B cell (primary cell): ENCODE measurements at regions not wholly inside any gene's neighbourhood (a gene's known extent, or its start where the extent isn't known, plus 50 kb on each side); places are given as distances from the start of the nearest gene placed in this dataset.

Experiments
- EZH2 ChIP-seq: IDR thresholded peaks from 2 replicates; pipeline ENCODE4 v1.6.1; 2012; ENCODE audit warnings: borderline replicate concordance, low read depth, mild to moderate bottlenecking, moderate library complexity, low read length; ENCODE audit not compliant: insufficient read depth, poor library complexity, severe bottlenecking
- TF ChIP-seq, protein P1 (sequence below): fragments of 200-600 bp; IDR thresholded peaks from one replicate; pipeline ENCODE4 v1.8.0; 2022; ENCODE audit warnings: antibody characterized with exemption, mild to moderate bottlenecking

GRCh38 chr13:65959305-65959704 is 1270.8 kb downstream of the PCDH9 start:
- TF ChIP-seq, protein P1, sequence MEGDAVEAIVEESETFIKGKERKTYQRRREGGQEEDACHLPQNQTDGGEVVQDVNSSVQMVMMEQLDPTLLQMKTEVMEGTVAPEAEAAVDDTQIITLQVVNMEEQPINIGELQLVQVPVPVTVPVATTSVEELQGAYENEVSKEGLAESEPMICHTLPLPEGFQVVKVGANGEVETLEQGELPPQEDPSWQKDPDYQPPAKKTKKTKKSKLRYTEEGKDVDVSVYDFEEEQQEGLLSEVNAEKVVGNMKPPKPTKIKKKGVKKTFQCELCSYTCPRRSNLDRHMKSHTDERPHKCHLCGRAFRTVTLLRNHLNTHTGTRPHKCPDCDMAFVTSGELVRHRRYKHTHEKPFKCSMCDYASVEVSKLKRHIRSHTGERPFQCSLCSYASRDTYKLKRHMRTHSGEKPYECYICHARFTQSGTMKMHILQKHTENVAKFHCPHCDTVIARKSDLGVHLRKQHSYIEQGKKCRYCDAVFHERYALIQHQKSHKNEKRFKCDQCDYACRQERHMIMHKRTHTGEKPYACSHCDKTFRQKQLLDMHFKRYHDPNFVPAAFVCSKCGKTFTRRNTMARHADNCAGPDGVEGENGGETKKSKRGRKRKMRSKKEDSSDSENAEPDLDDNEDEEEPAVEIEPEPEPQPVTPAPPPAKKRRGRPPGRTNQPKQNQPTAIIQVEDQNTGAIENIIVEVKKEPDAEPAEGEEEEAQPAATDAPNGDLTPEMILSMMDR = no peak
- no peak for TF ChIP-seq EZH2
